Uterus (tissue), 3 donors: ENCODE measurements at regions not wholly inside any gene's neighbourhood (a gene's known extent, or its start where the extent isn't known, plus 50 kb on each side); places are given as distances from the start of the nearest gene placed in this dataset.
"Not testable (repeated sequence)": the region's sequence is repeated elsewhere in the genome, so short reads cannot be mapped to it uniquely, and the experiment has no call there.

Experiments used
- DNase-seq, 2 donors: peaks; one replicate each; pipeline ENCODE4 v3.0.0-alpha.2; 2019 to 2020
- H3K27ac ChIP-seq, 2 donors: fragments of 200-600 bp; sonication (generic); 1 replicate in 1 of 2; 2 replicates in 1 of 2; pipeline ENCODE4 v1.5.1; 2016 to 2018
- H3K27me3 ChIP-seq, 2 donors: fragments of 200-600 bp; sonication (generic); one replicate each; pipeline ENCODE4 v1.5.1; 2018 to 2019; ENCODE audit warnings: control low read depth in 1 of 2
- H3K36me3 ChIP-seq, 2 donors: fragments of 200-600 bp; sonication (generic); one replicate each; pipeline ENCODE4 v1.5.1; 2019; ENCODE audit warnings: control low read depth in 1 of 2
- H3K4me1 ChIP-seq, 2 donors: fragments of 200-600 bp; sonication (generic); one replicate each; pipeline ENCODE4 v1.5.1; 2018 to 2019; ENCODE audit warnings: control low read depth in 1 of 2
- H3K4me3 ChIP-seq, 2 donors: fragments of 200-600 bp; sonication (generic); 1 replicate in 1 of 2; 2 replicates in 1 of 2; pipeline ENCODE4 v1.5.1; 2018 to 2019; ENCODE audit warnings: mild to moderate bottlenecking in 1 of 2
- H3K9me3 ChIP-seq, 2 donors: fragments of 200-600 bp; sonication (generic); one replicate each; pipeline ENCODE4 v1.5.1; 2019; ENCODE audit warnings: control low read depth in 1 of 2
- POLR2A ChIP-seq, 2 donors: fragments of 450-650 bp; IDR thresholded peaks; one replicate each; pipeline ENCODE4 v1.6.1; 2016; ENCODE audit warnings: antibody characterized with exemption in 2 of 2, mild to moderate bottlenecking in 1 of 2, moderate library complexity in 1 of 2
- intact Hi-C: fragments of 100-400 bp; cut with DNase I; formaldehyde crosslinking; loops from one replicate; pipeline ENCODE4 v1.15.1; 2023; ENCODE audit warnings: low total_unique reads
- TF ChIP-seq, protein P1 (sequence below), 4 experiments: fragments of 200-600 bp in 2 of 4; fragments of 450-650 bp in 2 of 4; sonication (generic) in 2 of 4; IDR thresholded peaks; one replicate each; pipeline ENCODE4 v1.5.1; 2016 to 2019; ENCODE audit warnings: antibody characterized with exemption in 4 of 4, mild to moderate bottlenecking in 2 of 4, moderate library complexity in 1 of 4
- donor health status: DM: yes; HTN: yes; CAD: no.

DNA sequence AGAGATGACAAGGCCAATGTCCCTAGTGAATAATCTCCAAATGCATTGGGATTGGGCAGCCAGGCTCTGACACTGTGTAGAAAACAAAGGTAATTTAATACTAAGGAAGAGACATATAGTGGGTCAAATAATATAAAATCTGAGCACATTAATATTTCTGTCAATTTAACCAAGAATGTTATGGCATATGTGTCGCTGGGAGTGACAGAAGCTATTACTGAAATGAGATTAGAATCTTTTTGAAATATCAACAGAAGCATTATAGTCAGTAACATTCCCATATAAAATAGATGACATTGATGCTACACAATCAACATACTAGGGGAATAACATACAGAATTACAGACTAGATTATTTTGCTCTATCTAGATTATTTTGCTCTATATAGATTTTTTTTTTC lies 114.0 kb downstream of the BLID start:
- Histone ChIP-seq H3K4me3 (no peak overlapping the region), H3K9me3 (no peaks in the 10 kb centered on the region), H3K27me3 (no peaks in the 10 kb centered on the region), H3K27ac (no peak overlapping the region), H3K4me1 (no peaks in the 10 kb centered on the region), H3K36me3 (no peaks in the 10 kb centered on the region)
- TF ChIP-seq POLR2A (IDR thresholded peaks at IDR 0.05) = no peak
- TF ChIP-seq, protein P1, sequence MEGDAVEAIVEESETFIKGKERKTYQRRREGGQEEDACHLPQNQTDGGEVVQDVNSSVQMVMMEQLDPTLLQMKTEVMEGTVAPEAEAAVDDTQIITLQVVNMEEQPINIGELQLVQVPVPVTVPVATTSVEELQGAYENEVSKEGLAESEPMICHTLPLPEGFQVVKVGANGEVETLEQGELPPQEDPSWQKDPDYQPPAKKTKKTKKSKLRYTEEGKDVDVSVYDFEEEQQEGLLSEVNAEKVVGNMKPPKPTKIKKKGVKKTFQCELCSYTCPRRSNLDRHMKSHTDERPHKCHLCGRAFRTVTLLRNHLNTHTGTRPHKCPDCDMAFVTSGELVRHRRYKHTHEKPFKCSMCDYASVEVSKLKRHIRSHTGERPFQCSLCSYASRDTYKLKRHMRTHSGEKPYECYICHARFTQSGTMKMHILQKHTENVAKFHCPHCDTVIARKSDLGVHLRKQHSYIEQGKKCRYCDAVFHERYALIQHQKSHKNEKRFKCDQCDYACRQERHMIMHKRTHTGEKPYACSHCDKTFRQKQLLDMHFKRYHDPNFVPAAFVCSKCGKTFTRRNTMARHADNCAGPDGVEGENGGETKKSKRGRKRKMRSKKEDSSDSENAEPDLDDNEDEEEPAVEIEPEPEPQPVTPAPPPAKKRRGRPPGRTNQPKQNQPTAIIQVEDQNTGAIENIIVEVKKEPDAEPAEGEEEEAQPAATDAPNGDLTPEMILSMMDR (IDR thresholded peaks at IDR 0.05) = no peak
- intact Hi-C loops = no loop called here
- DNase-seq = no peak

DNA sequence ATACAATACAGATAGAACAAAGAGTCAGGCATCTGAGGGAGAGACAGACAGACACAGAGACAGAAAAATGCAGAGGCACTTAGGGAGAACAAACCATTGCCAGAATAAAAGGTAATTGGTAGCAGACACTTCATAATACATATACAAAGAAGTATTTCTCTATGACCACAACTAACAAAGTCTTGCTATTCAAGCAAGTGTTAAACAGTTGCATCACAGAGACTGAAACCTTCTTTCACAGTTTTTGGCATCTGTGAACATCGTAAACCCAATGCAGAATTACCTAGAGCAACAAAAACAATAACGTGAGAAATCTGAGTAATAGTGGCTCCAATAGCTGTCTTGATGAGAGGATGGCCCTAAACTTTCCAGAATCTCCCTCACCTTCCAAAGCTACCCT lies 116.4 kb downstream of the BLID start:
- intact Hi-C loops = no loop called here
- DNase-seq = no peak
- Histone ChIP-seq H3K4me3 (no peak overlapping the region), H3K27ac (no peak overlapping the region), H3K9me3 (no peaks in the 10 kb centered on the region), H3K36me3 (no peaks in the 10 kb centered on the region), H3K27me3 (no peaks in the 10 kb centered on the region), H3K4me1 (no peaks in the 10 kb centered on the region)
- TF ChIP-seq POLR2A (IDR thresholded peaks at IDR 0.05) = no peak
- TF ChIP-seq, protein P1 (IDR thresholded peaks at IDR 0.05) = no peak

DNA sequence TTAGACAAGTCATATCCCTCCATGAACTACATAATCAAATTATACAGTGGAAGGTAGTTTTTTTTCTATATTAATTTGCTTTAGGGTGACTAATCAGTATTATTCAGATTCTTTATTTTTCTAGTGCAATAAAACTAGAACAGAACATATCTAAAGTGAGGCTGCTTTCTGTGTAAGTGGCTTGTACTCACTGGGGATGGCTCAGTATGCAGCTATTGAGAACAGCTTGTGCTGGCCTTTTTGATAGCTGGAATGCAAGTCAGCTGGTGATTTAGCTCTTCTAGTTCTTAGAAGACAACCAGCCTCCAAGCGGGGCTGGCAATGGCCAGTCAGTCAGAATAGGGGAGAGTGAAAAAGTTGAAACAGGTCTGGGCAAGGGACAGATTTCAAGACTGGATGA lies 119.4 kb downstream of the BLID start:
- Histone ChIP-seq H3K4me3 (no peak overlapping the region), H3K27me3 (no peaks in the 10 kb centered on the region), H3K36me3 (no peaks in the 10 kb centered on the region), H3K4me1 (no peaks in the 10 kb centered on the region), H3K27ac (no peak overlapping the region), H3K9me3 (no peaks in the 10 kb centered on the region)
- intact Hi-C loops = no loop called here
- no peak for DNase-seq
- TF ChIP-seq POLR2A (IDR thresholded peaks at IDR 0.05) = no peak
- TF ChIP-seq, protein P1 (IDR thresholded peaks at IDR 0.05) = no peak

DNA sequence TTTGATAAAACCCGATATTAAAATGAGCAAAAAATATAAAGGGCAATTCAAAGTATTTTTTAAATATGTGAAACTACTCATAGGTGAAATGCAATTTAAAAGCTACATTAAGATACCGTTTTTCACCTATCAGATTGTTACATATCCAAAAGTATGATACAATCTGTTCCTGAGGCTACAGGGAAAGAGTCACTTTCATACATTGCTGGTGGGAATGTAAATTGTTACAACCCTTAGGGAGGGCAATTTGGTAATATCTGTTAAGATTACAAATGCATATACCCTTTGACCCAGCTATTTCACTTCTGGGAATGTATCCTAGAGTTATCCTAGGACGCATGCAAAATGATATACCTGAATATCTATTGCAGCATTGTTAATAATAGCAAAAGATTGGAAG lies 132.1 kb downstream of the BLID start:
- Histone ChIP-seq H3K4me3 (no peak overlapping the region), H3K9me3 (no peaks in the 10 kb centered on the region), H3K27me3 (no peaks in the 10 kb centered on the region), H3K4me1 (no peaks in the 10 kb centered on the region), H3K36me3 (no peaks in the 10 kb centered on the region), H3K27ac (no peak overlapping the region)
- intact Hi-C loops = no loop called here
- DNase-seq = no peak
- TF ChIP-seq POLR2A (IDR thresholded peaks at IDR 0.05) = no peak
- TF ChIP-seq, protein P1 (IDR thresholded peaks at IDR 0.05) = no peak

DNA sequence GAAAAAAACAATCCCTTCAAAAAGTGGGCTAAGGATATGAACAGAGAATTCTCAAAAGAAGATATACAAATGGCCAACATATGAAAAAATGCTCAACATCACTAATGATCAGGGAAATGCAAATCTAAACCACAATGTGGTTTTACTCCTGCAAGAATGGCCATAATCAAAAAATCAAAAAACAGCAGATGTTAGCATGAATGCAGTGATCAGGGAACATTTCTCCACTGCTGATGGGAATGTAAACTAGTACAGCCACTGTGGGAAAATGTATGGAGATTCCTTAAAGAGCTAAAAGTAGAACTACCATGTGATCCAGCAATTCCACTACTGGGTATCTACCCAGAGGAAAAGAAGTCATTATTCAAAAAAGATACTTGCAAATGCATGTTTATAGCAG lies 138.1 kb downstream of the BLID start:
- intact Hi-C loops = not testable (repeated sequence)

DNA sequence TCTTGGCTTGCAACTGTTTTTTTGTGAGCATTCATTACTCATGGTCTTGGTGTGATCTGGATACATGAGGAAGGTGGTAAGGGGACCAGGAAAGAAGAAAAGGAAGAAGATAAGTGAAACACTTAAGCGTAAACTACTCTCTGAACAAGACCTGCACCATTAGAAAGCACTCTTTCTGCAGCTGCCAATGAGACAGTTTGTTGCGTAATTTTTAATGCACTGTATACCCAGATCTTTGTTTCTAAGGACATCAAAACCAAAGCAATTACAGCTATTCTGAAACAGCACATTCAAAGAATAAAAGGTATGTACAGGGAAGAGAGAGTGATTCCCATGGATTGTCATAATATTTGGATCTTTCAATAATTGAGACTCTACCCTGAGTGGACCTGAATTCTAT lies 147.4 kb downstream of the BLID start:
- H3K4me3 ChIP-seq = no peak overlapping the region
- H3K27ac ChIP-seq = no peak overlapping the region
- no peaks in the 10 kb centered on the region for H3K9me3 ChIP-seq
- no peaks in the 10 kb centered on the region for H3K27me3 ChIP-seq
- intact Hi-C loops = no loop called here
- TF ChIP-seq, protein P1 (IDR thresholded peaks at IDR 0.05) = no peak
- TF ChIP-seq POLR2A (IDR thresholded peaks at IDR 0.05) = no peak
- no peaks in the 10 kb centered on the region for H3K36me3 ChIP-seq
- H3K4me1 ChIP-seq = no peaks in the 10 kb centered on the region
- DNase-seq = no peak

More for the DNA sequence above, 138.1 kb downstream of the BLID start:
- H3K27ac ChIP-seq, H3K27me3 ChIP-seq, H3K4me3 ChIP-seq, H3K4me1 ChIP-seq, H3K9me3 ChIP-seq, H3K36me3 ChIP-seq, DNase-seq: not testable (repeated sequence)
